ENCODE measurements at regions not wholly inside any gene's neighbourhood (a gene's known extent, or its start where the extent isn't known, plus 50 kb on each side); places are given as distances from the start of the nearest gene placed in this dataset.

GRCh38 chr1:63024132-63024531 lies 240.2 kb downstream of the ATG4C start:
- TF ChIP-seq CTCF (IDR thresholded peaks at IDR 0.05) = no peak
- no peak for TF ChIP-seq POLR2A (IDR thresholded peaks at IDR 0.05)
- Histone ChIP-seq H3K4me1 (no peaks in the 10 kb centered on the region), H3K9me3 (no peaks in the 10 kb centered on the region), H3K4me3 (no peak overlapping the region), H3K27me3 (no peaks in the 10 kb centered on the region), H3K27ac (no peak overlapping the region), H3K36me3 (replicated peaks in 1 of 2; ENCODE audit: insufficient read depth in 1 of 2, low read depth in 2 of 2) (no peaks in the 10 kb centered on the region)
- ATAC-seq (no peak), DNase-seq (no peak)
- 9 to 16% methylated on average over 1 of the region's 1 CpG for WGBS, 2 donors
- intact Hi-C loops (cut with DNase I) = no loop called here

GRCh38 chr1:63027176-63027575 lies 243.2 kb downstream of the ATG4C start:
- Histone ChIP-seq H3K36me3 (replicated peaks in 1 of 2; ENCODE audit: insufficient read depth in 1 of 2, low read depth in 2 of 2) (no peaks in the 10 kb centered on the region), H3K27me3 (no peaks in the 10 kb centered on the region), H3K9me3 (no peaks in the 10 kb centered on the region), H3K4me3 (no peak overlapping the region), H3K4me1 (no peaks in the 10 kb centered on the region), H3K27ac (no peak overlapping the region)
- DNase-seq (no peak), ATAC-seq (no peak)
- WGBS, 2 donors = 32 to 76% methylated on average over 3 of the region's 3 CpGs
- intact Hi-C loops (cut with DNase I) = no loop called here
- TF ChIP-seq POLR2A (IDR thresholded peaks at IDR 0.05) = no peak
- no peak for TF ChIP-seq CTCF (IDR thresholded peaks at IDR 0.05)

GRCh38 chr1:63032171-63032570 lies 248.2 kb downstream of the ATG4C start:
- ATAC-seq = no peak

GRCh38 chr1:63033211-63033610 lies 249.3 kb downstream of the ATG4C start:
- 83 to 98% methylated on average over 2 of the region's 2 CpGs for WGBS, 2 donors
- no peak overlapping the region for H3K27ac ChIP-seq
- H3K9me3 ChIP-seq = no peaks in the 10 kb centered on the region
- no peak for ATAC-seq
- no peaks in the 10 kb centered on the region for H3K4me1 ChIP-seq
- no peak for DNase-seq
- no peak overlapping the region for H3K4me3 ChIP-seq
- H3K36me3 ChIP-seq (replicated peaks in 1 of 2; ENCODE audit: insufficient read depth in 1 of 2, low read depth in 2 of 2) = no peaks in the 10 kb centered on the region
- no peaks in the 10 kb centered on the region for H3K27me3 ChIP-seq
- intact Hi-C loops (cut with DNase I) = no loop called here
- TF ChIP-seq POLR2A (IDR thresholded peaks at IDR 0.05) (no peak), CTCF (IDR thresholded peaks at IDR 0.05) (no peak)

More at GRCh38 chr1:63032171-63032570, 248.2 kb downstream of the ATG4C start:
- no peak overlapping the region for H3K27ac ChIP-seq
- TF ChIP-seq CTCF (IDR thresholded peaks at IDR 0.05) (no peak), POLR2A (IDR thresholded peaks at IDR 0.05) (no peak)
- H3K27me3 ChIP-seq = no peaks in the 10 kb centered on the region
- no peaks in the 10 kb centered on the region for H3K4me1 ChIP-seq
- no peaks in the 10 kb centered on the region for H3K36me3 ChIP-seq (replicated peaks in 1 of 2; ENCODE audit: insufficient read depth in 1 of 2, low read depth in 2 of 2)
- H3K9me3 ChIP-seq = no peaks in the 10 kb centered on the region
- DNase-seq = no peak
- intact Hi-C loops (cut with DNase I) = no loop called here
- no peak overlapping the region for H3K4me3 ChIP-seq
- 74 to 77% methylated on average over 4 of the region's 4 CpGs for WGBS, 2 donors

GRCh38 chr1:63034256-63034655 lies 250.3 kb downstream of the ATG4C start:
- no peak overlapping the region for H3K27ac ChIP-seq
- DNase-seq = no peak
- intact Hi-C loops (cut with DNase I) = no loop called here
- ATAC-seq = no peak
- H3K4me3 ChIP-seq = no peak overlapping the region
- H3K4me1 ChIP-seq = no peaks in the 10 kb centered on the region
- TF ChIP-seq CTCF (IDR thresholded peaks at IDR 0.05) (no peak), POLR2A (IDR thresholded peaks at IDR 0.05) (no peak)
- H3K36me3 ChIP-seq (replicated peaks in 1 of 2; ENCODE audit: insufficient read depth in 1 of 2, low read depth in 2 of 2) = no peaks in the 10 kb centered on the region
- H3K27me3 ChIP-seq = no peaks in the 10 kb centered on the region
- H3K9me3 ChIP-seq = no peaks in the 10 kb centered on the region

Measured in body of pancreas (tissue), 4 donors.